ENCODE measurements at regions not wholly inside any gene's neighbourhood (a gene's known extent, or its start where the extent isn't known, plus 50 kb on each side); places are given as distances from the start of the nearest gene placed in this dataset.

- Mint-ChIP-seq H3K36me3 (ENCODE audit: low read depth) (no peaks in the 10 kb centered on the region), H3K9me3 (peaks cover 4% of the 10 kb centered on the region), H3K27ac (no peak overlapping the region), H3K27me3 (no peaks in the 10 kb centered on the region), H3K4me3 (no peak overlapping the region), H3K4me1 (no peaks in the 10 kb centered on the region)
- TF ChIP-seq CTCF (IDR thresholded peaks at IDR 0.05): no peak
- ATAC-seq (ENCODE audit: low read depth) (no peak), DNase-seq (no peak)
- intact Hi-C loops (cut with micrococcal nuclease): no loop called here
- CTCF ChIA-PET: no interaction called here
- POLR2A ChIA-PET: no interaction called here
Observed at GRCh38 chr5:3349704-3350565, 245.7 kb upstream of the IRX1 start.

GRCh38 chr5:3348576-3349535, 246.8 kb upstream of the IRX1 start:
- Mint-ChIP-seq H3K4me3 (no peak overlapping the region), H3K36me3 (ENCODE audit: low read depth) (no peaks in the 10 kb centered on the region), H3K27ac (no peak overlapping the region), H3K4me1 (no peaks in the 10 kb centered on the region), H3K27me3 (no peaks in the 10 kb centered on the region), H3K9me3 (peaks cover 4% of the 10 kb centered on the region)
- ChIA-PET CTCF (no interaction called here), POLR2A (no interaction called here)
- DNase-seq (no peak), ATAC-seq (ENCODE audit: low read depth) (no peak)
- intact Hi-C loops (cut with micrococcal nuclease): no loop called here
- no peak for TF ChIP-seq CTCF (IDR thresholded peaks at IDR 0.05)

DNA sequence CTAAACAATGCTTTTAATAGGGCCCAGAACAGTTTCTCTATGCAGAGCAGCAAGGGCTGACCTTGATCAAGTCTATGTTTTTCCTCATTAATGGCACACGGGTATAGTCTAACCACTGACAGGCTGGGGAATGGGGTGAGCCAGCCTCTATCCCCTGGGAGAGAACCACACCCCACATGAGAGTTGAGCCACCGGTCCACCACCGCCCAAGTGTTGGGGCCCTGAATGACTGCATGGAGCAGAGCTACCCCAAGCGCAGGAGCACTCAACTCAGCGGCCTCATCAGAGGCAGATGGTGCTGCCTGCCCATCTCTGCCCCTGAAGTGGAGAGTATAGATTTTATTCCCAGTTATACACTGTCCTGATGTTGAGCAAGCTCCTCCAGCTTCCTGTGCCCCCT, 247.9 kb upstream of the IRX1 start:
- DNase-seq: no peak
- POLR2A ChIA-PET: no interaction called here
- no peak for TF ChIP-seq CTCF (IDR thresholded peaks at IDR 0.05)
- Mint-ChIP-seq H3K36me3 (ENCODE audit: low read depth) (no peaks in the 10 kb centered on the region), H3K4me3 (no peak overlapping the region), H3K27ac (no peak overlapping the region), H3K27me3 (no peaks in the 10 kb centered on the region), H3K9me3 (peaks cover 4% of the 10 kb centered on the region), H3K4me1 (no peaks in the 10 kb centered on the region)
- no peak for ATAC-seq (ENCODE audit: low read depth)
- CTCF ChIA-PET: no interaction called here
- intact Hi-C loops (cut with micrococcal nuclease): no loop called here

GRCh38 chr5:3346111-3346820, 249.4 kb upstream of the IRX1 start:
- ATAC-seq (ENCODE audit: low read depth): no peak
- TF ChIP-seq CTCF (IDR thresholded peaks at IDR 0.05): no peak
- Mint-ChIP-seq H3K36me3 (ENCODE audit: low read depth) (no peaks in the 10 kb centered on the region), H3K4me1 (no peaks in the 10 kb centered on the region), H3K27me3 (no peaks in the 10 kb centered on the region), H3K9me3 (peaks cover 4% of the 10 kb centered on the region), H3K4me3 (no peak overlapping the region), H3K27ac (no peak overlapping the region)
- no peak for DNase-seq
- intact Hi-C loops (cut with micrococcal nuclease): no loop called here
- ChIA-PET POLR2A (no interaction called here), CTCF (no interaction called here)

GRCh38 chr5:3345195-3345594, 250.4 kb upstream of the IRX1 start:
- CTCF ChIA-PET: no interaction called here
- POLR2A ChIA-PET: no interaction called here
- no peak overlapping the region for H3K27ac Mint-ChIP-seq
- H3K9me3 Mint-ChIP-seq: peaks cover 4% of the 10 kb centered on the region
- no peaks in the 10 kb centered on the region for H3K36me3 Mint-ChIP-seq (ENCODE audit: low read depth)
- no peak for TF ChIP-seq CTCF (IDR thresholded peaks at IDR 0.05)
- no peak overlapping the region for H3K4me3 Mint-ChIP-seq
- ATAC-seq (ENCODE audit: low read depth): no peak
- no peaks in the 10 kb centered on the region for H3K27me3 Mint-ChIP-seq
- no peaks in the 10 kb centered on the region for H3K4me1 Mint-ChIP-seq
- intact Hi-C loops (cut with micrococcal nuclease): no loop called here
- no peak for DNase-seq

Data from activated B cell treated with CpG ODN at 0.5 μM for 24 hours (primary cell).